ENCODE measurements at regions not wholly inside any gene's neighbourhood (a gene's known extent, or its start where the extent isn't known, plus 50 kb on each side); places are given as distances from the start of the nearest gene placed in this dataset.

DNA sequence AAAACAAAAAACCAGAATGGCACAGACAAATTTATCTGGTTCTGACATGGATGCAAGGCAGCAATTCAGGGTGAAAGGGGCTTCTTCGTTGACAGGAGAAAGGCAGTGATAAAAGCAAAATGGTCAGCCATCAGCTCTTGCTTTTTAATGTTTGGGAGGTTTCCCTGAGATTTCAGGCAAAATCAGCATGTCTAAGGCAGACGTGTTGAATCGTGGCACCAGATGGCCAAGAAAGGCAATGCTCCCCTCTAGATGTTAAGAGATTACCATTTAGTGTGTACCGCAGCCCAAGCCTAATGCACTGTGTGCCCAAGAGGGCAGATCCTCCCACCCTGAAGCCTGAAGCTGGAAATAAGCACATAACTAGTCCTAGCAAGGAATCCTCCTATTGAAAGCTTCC is 88.8 kb upstream of the GALNT18 start:
- no peak for DNase-seq

GRCh38 chr11:11709447-11710239 is 87.8 kb upstream of the GALNT18 start:
- DNase-seq: no peak

DNA sequence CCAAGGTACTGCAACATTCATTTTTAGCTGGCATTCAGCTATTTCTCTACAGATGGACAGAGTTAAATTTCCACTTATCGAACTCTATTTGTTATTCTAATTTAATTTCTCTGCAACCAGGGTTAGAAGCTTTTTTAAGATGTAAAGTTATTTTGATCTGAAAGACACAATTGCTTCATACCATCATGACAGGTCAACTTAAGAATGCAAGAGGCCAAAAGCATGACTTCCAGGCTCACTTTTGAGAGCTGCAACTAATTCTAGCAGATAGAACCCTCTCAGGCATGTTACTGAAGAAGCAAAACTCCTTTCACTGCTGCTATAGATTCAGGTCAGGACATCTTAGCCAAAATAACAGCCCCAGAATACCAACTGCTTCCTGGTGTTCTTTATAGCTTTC is 86.5 kb upstream of the GALNT18 start:
- no peak for DNase-seq

DNA sequence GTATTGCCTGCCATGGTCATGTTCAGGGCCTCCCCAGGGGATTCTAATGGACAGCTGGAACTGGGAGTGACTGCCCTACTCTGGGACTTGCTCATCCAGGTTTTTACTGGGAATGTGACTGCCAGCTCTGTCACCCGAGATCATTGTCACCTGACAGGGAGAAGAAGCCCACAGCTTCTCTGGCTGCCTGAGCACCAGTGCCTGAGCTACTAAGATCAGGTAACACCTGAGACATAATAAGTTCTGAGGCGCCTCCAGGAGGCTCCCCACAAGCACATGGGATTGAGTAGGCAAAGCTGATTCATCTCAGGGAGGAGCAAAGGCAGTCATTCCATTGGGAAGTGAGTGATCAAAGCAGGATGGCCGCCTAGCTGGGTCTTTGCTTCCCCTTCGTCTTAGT is 84.2 kb upstream of the GALNT18 start:
- DNase-seq: peak; percentile 50

- no peak for DNase-seq
Measured at GRCh38 chr11:11703885-11704284, 82.1 kb upstream of the GALNT18 start.

- DNase-seq: no peak
Measured at GRCh38 chr11:11701070-11701469, 79.3 kb upstream of the GALNT18 start.

GRCh38 chr11:11697796-11698195 is 76.0 kb upstream of the GALNT18 start:
- DNase-seq: no peak

GRCh38 chr11:11691296-11692151 is 69.7 kb upstream of the GALNT18 start:
- DNase-seq: peak; percentile 52

- no peak for DNase-seq
Measured at GRCh38 chr11:11681536-11681935, 59.7 kb upstream of the GALNT18 start.

- no peak for DNase-seq
Measured at GRCh38 chr11:11677672-11678356, 56.0 kb upstream of the GALNT18 start.

DNA sequence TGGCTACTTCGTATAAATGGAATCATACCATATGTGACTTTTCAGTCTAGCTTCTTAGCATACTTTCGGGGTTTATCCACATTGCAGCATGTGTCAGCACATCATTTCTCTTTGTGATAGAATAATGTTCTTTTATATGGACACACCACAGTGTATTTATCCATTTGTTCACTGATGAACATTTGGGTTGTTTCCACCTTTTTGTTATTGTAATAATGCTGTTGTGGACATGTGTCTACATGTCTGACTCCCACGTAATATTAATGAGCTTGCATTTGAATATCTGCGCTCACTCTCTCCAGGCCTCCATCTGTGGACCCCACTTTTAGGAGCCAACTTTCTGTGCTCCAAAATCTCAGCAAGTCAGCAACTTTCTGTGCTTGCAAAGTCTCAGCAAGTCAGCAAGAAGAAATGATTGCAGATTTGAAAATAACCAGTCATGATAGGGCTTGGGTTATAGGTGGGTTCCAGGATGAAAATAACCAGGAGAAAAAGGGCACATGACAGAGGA is 53.9 kb upstream of the GALNT18 start:
- DNase-seq: no peak

DNA sequence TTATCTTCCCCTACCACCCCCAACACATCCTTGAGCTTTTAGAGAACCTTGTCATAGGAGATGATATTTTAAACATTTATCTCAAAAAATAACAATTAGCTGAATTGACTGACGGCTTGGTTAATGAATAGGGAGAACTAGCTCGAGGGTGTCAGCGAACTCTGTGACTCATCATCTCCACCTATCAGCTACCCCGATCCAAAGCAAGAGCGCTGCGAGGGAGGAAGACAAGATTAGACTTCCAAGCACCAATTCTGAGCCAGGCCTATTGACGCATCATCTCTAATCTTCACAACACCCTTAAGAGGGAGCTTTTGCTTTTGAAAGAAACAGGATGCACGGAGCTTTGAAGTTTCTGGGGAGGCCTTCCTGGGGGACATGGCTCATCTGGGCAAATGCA is 51.0 kb upstream of the GALNT18 start:
- DNase-seq: no peak

DNA sequence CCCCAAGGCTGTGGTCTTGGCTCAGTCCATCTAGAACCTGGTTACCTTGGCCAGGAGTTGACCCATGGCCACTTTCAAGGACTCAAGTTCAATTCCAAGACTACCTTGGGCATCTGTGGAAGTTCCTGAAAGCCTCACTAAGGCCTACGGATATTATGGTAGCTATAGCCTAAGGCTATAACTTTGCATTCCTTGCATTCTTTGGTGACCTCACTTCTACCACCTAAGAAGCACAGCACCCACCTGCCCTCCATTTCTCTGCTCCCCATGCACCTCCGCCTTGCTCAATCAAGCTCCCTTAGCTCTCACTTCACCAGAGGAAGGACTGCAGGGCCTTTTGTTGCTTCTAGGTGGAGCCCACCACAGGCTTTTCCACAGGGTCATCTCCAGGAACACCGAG is 50.3 kb upstream of the GALNT18 start:
- DNase-seq: no peak
